Germinal center (tissue), 1 donor: ENCODE measurements at regions not wholly inside any gene's neighbourhood (a gene's known extent, or its start where the extent isn't known, plus 50 kb on each side); places are given as distances from the start of the nearest gene placed in this dataset.
"Not testable (repeated sequence)": the region's sequence is repeated elsewhere in the genome, so short reads cannot be mapped to it uniquely, and the experiment has no call there.

Source experiments
- DNase-seq: peaks from one replicate; pipeline ENCODE4 v3.0.0; 2012; ENCODE audit warnings: mixed read lengths, low spot score

- no peak for DNase-seq
Observed at GRCh38 chr6:11384531-11385309, 152.3 kb upstream of the NEDD9 start.

- DNase-seq = peak; percentile 74
Observed at GRCh38 chr6:11381801-11382513, 149.5 kb upstream of the NEDD9 start.

GRCh38 chr6:11380969-11381744 is 148.7 kb upstream of the NEDD9 start:
- no peak for DNase-seq

GRCh38 chr6:11380549-11380948 is 148.1 kb upstream of the NEDD9 start:
- no peak for DNase-seq

GRCh38 chr6:11379805-11380204 is 147.3 kb upstream of the NEDD9 start:
- no peak for DNase-seq

- no peak for DNase-seq
Observed at GRCh38 chr6:11378639-11379038, 146.2 kb upstream of the NEDD9 start.

GRCh38 chr6:11374036-11375010 is 141.9 kb upstream of the NEDD9 start:
- peak; percentile 70 for DNase-seq

GRCh38 chr6:11373208-11373607 is 140.7 kb upstream of the NEDD9 start:
- DNase-seq = no peak

- DNase-seq = not testable (repeated sequence)
Observed at GRCh38 chr6:11372186-11372790, 139.8 kb upstream of the NEDD9 start.

- no peak for DNase-seq
Observed at GRCh38 chr6:11370191-11371018, 137.9 kb upstream of the NEDD9 start.

GRCh38 chr6:11368760-11369159 is 136.3 kb upstream of the NEDD9 start:
- DNase-seq = no peak

GRCh38 chr6:11368264-11368663 is 135.8 kb upstream of the NEDD9 start:
- no peak for DNase-seq

GRCh38 chr6:11367638-11368199 is 135.3 kb upstream of the NEDD9 start:
- DNase-seq = no peak

GRCh38 chr6:11366934-11367637 is 134.6 kb upstream of the NEDD9 start:
- DNase-seq = peak; percentile 14

GRCh38 chr6:11366183-11366933 is 133.9 kb upstream of the NEDD9 start:
- peak; percentile 24 for DNase-seq

GRCh38 chr6:11364971-11365397 is 132.5 kb upstream of the NEDD9 start:
- DNase-seq = no peak

- DNase-seq = no peak
Observed at GRCh38 chr6:11363881-11364576, 131.6 kb upstream of the NEDD9 start.

- DNase-seq = no peak
Observed at GRCh38 chr6:11362564-11362963, 130.1 kb upstream of the NEDD9 start.
